ENCODE measurements at regions not wholly inside any gene's neighbourhood (a gene's known extent, or its start where the extent isn't known, plus 50 kb on each side); places are given as distances from the start of the nearest gene placed in this dataset.

DNA sequence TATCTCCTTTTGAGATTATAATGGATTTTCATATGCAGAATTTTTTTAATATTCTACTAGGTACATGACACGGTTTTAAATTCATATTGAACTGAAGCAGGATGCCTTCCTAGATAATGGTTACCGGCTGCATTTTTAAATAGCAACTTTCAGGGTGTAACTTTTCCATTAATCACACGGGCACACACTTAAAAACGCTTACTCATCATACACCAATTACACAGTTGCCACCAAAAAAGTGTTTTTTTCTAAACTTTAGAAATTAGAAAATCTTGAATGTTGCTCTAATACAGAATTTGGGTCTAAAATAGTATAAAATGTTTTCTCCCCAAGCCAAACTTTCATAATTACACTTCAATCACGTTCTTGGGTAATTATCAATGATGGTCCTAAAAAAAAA, 149.1 kb upstream of the RNF32 start:
- TF ChIP-seq, protein P1, sequence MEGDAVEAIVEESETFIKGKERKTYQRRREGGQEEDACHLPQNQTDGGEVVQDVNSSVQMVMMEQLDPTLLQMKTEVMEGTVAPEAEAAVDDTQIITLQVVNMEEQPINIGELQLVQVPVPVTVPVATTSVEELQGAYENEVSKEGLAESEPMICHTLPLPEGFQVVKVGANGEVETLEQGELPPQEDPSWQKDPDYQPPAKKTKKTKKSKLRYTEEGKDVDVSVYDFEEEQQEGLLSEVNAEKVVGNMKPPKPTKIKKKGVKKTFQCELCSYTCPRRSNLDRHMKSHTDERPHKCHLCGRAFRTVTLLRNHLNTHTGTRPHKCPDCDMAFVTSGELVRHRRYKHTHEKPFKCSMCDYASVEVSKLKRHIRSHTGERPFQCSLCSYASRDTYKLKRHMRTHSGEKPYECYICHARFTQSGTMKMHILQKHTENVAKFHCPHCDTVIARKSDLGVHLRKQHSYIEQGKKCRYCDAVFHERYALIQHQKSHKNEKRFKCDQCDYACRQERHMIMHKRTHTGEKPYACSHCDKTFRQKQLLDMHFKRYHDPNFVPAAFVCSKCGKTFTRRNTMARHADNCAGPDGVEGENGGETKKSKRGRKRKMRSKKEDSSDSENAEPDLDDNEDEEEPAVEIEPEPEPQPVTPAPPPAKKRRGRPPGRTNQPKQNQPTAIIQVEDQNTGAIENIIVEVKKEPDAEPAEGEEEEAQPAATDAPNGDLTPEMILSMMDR (IDR thresholded peaks at IDR 0.05; ENCODE audit: insufficient read depth, low read length): no peak
- TF ChIP-seq REST (IDR thresholded peaks at IDR 0.05; ENCODE audit: insufficient replicate concordance, low read depth) (no peak), POLR2AphosphoS5 (IDR thresholded peaks at IDR 0.05; ENCODE audit: low read depth) (no peak), GABPA (IDR thresholded peaks at IDR 0.05; ENCODE audit: low read depth) (no peak), SPI1 (IDR thresholded peaks at IDR 0.05; ENCODE audit: borderline replicate concordance, low read depth) (no peak)

GRCh38 chr7:156490021-156490800, 150.4 kb upstream of the RNF32 start:
- Histone ChIP-seq H3K27me3 (ENCODE audit: insufficient read depth, poor library complexity, severe bottlenecking) (peaks cover 8% of the 10 kb centered on the region), H3K27ac (replicated peaks) (no peak overlapping the region), H3K4me3 (replicated peaks; ENCODE audit: insufficient read depth, low read length) (no peak overlapping the region)
- no peak for DNase-seq (ENCODE audit: low read depth in 1 of 2, low spot score in 1 of 2)
- TF ChIP-seq REST (IDR thresholded peaks at IDR 0.05; ENCODE audit: insufficient replicate concordance, low read depth) (no peak), POLR2AphosphoS5 (IDR thresholded peaks at IDR 0.05; ENCODE audit: low read depth) (no peak), SPI1 (IDR thresholded peaks at IDR 0.05; ENCODE audit: borderline replicate concordance, low read depth) (no peak), GABPA (IDR thresholded peaks at IDR 0.05; ENCODE audit: low read depth) (no peak)
- TF ChIP-seq, protein P1 (IDR thresholded peaks at IDR 0.05; ENCODE audit: insufficient read depth, low read length): no peak

More for the DNA sequence above, 149.1 kb upstream of the RNF32 start:
- Histone ChIP-seq H3K4me3 (replicated peaks; ENCODE audit: insufficient read depth, low read length) (no peak overlapping the region), H3K27me3 (ENCODE audit: insufficient read depth, poor library complexity, severe bottlenecking) (peaks cover 8% of the 10 kb centered on the region), H3K27ac (replicated peaks) (no peak overlapping the region)
- no peak for DNase-seq (ENCODE audit: low read depth in 1 of 2, low spot score in 1 of 2)

DNA sequence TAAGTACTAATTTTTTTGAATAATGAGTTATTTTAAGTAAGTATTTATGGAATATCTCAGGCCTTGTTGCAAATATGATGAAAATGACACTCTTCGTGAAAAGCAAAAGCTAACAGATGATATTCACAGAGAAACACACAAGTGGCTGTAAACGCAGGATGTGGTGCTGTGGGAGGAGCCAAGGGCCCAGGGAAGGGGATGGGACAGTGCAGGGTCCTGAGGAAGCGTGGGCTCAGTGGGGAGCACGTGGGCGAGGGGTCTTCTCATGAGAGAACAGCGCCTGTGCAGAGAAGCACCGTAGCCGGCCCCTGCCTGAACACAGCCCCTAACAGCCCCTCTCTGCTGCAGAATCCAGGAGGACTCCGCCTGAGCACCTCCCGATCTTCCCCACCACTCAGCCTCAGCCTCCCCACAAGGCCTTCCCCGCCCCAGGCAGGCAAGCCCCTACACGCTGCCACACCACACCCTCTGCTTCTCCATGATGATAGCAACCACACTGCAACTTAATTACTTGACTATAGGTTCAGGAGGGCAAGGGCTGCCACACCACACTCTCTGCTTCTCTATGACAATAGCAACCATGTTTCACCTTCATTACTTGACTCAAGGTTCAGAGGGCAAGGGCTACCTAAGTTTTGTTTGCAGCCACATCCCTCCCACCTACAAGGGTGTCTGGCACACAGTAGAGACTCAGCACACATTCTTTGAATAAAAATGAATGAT, 152.6 kb upstream of the RNF32 start:
- Histone ChIP-seq H3K27me3 (ENCODE audit: insufficient read depth, poor library complexity, severe bottlenecking) (peaks cover under 1% of the 10 kb centered on the region), H3K4me3 (replicated peaks; ENCODE audit: insufficient read depth, low read length) (no peak overlapping the region), H3K27ac (replicated peaks) (no peak overlapping the region)
- TF ChIP-seq REST (IDR thresholded peaks at IDR 0.05; ENCODE audit: insufficient replicate concordance, low read depth) (no peak), SPI1 (IDR thresholded peaks at IDR 0.05; ENCODE audit: borderline replicate concordance, low read depth) (no peak), GABPA (IDR thresholded peaks at IDR 0.05; ENCODE audit: low read depth) (no peak)
- no peak for DNase-seq (ENCODE audit: low read depth in 1 of 2, low spot score in 1 of 2)
